OCI-LY1 (cell line): ENCODE measurements at regions not wholly inside any gene's neighbourhood (a gene's known extent, or its start where the extent isn't known, plus 50 kb on each side); places are given as distances from the start of the nearest gene placed in this dataset.

Experiments used
- CTCF ChIP-seq: fragments of 200-600 bp; sonication (generic), shearing (Covaris generic); IDR thresholded peaks from 2 replicates; pipeline ENCODE4 v1.5.1; 2017; ENCODE audit warnings: mild to moderate bottlenecking, antibody characterized with exemption, low read length, moderate library complexity, mixed read lengths
- EZH2 ChIP-seq: fragments of 200-600 bp; sonication (generic), shearing (Covaris generic); IDR thresholded peaks from 2 replicates; pipeline ENCODE4 v1.8.0; 2017; ENCODE audit warnings: borderline replicate concordance, mixed run types, mild to moderate bottlenecking, antibody characterized with exemption, low read length, moderate library complexity, mixed read lengths

GRCh38 chr6:14787677-14788076 lies 458.2 kb upstream of the JARID2 start:
- TF ChIP-seq CTCF (no peak), EZH2 (no peak)
